ENCODE measurements at regions not wholly inside any gene's neighbourhood (a gene's known extent, or its start where the extent isn't known, plus 50 kb on each side); places are given as distances from the start of the nearest gene placed in this dataset.

DNA sequence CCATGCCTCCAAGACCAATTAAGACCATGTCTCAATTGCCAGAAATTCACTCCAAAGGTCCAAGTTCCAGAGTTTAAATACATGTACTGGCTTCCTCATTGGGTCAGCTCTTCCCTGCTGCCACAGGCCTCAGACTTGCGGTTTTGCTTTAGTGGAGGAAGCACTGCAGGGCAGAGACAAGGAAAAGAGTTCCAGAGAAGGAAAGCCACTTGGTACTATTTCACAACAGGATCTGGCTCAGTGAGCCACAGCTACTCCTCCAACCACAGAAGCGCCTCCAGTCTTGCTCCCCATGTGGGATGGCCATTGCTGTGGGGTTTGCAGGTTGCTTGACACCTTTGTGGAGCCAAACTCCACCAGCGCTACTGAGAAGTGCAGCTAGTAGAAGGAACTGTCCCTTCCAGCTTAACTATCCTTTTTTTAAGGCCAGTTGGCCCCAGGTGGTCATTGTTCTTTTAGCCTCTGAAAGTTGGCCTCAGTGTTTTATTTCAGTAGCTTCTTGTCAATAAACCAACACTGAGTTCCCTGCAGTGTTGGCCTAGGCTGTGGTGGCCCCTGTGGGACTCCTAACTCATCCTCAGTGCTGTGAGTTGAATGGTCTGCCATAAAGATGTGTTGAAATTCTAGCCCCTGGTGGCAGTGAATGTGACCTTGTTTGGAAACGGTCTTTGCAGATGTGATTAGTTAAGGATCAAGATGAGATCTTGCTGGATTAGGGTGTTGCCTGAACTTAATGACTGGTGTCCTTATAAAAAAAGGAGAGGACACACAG is 93.7 kb upstream of the DAP start:
- DNase-seq (ENCODE audit: low read depth in 4 of 4, low spot score in 2 of 4): no peak

- no peak for DNase-seq (ENCODE audit: low read depth in 4 of 4, low spot score in 2 of 4)
Observed at GRCh38 chr5:10853154-10853553, 92.1 kb upstream of the DAP start.

DNA sequence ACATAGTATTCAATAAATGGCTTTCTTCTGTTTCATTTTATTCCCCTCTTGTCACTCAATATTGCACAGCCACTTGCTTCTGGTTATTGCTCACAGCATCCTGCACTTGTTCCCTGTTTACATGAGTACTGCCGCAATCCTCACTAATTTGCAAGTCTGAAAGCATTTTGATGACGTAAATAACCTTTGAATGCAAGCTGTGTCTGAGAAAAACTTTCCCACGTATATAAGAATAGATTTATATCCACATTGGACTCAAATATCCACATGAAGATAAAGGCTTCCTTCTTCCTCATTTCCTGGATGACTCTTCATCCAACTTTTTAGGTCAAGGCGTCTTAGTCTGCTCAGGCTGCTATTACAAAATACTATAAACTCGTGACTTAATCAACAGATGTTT is 88.2 kb upstream of the DAP start:
- DNase-seq (ENCODE audit: low read depth in 4 of 4, low spot score in 2 of 4): no peak

GRCh38 chr5:10844016-10844415 is 83.0 kb upstream of the DAP start:
- no peak for DNase-seq (ENCODE audit: low read depth in 4 of 4, low spot score in 2 of 4)

GRCh38 chr5:10842823-10843222 is 81.8 kb upstream of the DAP start:
- DNase-seq (ENCODE audit: low read depth in 4 of 4, low spot score in 2 of 4): no peak

DNA sequence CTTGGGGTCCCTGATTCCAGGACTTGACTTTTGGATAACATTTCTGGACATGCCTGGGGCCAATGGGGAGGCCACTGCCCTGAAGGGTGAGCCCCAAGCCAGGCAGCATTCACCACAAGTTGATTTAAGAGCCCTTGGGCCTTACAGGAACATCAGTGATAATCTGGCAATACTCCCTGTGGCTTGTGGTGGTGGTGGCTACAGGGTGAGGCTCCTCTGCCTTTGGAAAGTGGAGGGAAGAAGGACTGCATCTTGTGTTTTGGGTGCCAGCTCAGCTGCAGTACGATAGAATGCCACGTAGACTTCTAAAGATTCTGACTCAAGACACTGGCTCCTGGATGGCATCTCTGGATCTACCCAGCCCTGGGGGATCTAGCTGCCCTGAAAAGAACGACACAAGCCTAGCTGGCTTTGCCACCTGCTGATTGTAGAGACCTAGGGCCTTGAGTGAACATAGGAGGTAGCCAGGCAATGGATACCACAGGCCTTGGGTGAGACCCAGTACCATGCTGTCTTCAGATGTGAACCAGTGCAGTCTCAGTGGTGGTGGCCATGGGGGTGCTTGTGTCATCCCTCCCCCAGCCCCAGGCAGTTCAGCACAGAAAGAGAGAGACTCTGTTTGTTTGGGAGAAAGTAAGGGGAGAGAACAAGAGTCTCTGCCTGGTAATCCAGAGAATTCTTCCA is 79.0 kb upstream of the DAP start:
- no peak for DNase-seq (ENCODE audit: low read depth in 4 of 4, low spot score in 2 of 4)

DNA sequence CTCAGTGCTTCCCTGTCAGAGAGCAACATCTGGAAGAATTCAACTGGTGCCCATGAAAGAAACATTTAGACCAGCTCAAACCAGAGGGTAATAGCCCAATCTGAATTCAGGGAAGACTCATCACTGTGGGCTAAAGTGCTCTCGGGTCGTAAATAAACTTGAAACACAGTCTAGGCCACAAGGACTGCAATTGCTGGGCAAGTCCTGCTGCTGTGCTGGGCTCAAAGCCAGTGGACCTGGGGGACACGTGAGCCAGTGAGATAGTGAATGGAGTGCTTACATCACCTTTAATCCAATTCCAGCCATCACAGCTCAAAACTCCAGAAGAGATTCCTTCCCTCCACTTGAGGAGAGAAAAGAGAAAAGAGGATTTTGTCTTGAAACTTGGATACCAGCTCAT is 78.1 kb upstream of the DAP start:
- no peak for DNase-seq (ENCODE audit: low read depth in 4 of 4, low spot score in 2 of 4)

- no peak for DNase-seq (ENCODE audit: low read depth in 4 of 4, low spot score in 2 of 4)
Observed at GRCh38 chr5:10838038-10838437, 77.0 kb upstream of the DAP start.

- no peak for DNase-seq (ENCODE audit: low read depth in 4 of 4, low spot score in 2 of 4)
Observed at GRCh38 chr5:10836986-10837385, 76.0 kb upstream of the DAP start.

- DNase-seq (ENCODE audit: low read depth in 4 of 4, low spot score in 2 of 4): no peak
Observed at GRCh38 chr5:10834695-10835094, 73.7 kb upstream of the DAP start.

DNA sequence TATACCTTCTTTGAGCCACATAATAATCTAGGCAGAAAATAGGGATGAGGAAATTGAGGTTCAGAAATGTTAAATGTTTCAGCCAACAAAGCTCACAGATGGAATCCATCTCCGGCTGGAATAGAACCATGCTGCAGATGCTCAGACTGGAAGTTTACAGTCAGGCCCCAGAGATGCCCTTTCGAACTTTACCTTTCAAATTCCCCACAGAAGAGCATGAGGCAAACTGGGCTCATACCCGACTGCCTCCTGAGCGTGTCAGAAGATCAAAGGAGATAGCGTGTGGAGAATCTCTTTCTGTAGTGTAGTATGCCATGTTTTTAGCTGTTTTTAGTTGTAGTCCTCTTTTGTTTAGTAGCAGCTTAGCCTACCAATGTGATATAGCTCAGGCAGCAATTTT is 72.0 kb upstream of the DAP start:
- no peak for DNase-seq (ENCODE audit: low read depth in 4 of 4, low spot score in 2 of 4)

GRCh38 chr5:10832421-10832820 is 71.4 kb upstream of the DAP start:
- DNase-seq (ENCODE audit: low read depth in 4 of 4, low spot score in 2 of 4): no peak

- DNase-seq (ENCODE audit: low read depth in 4 of 4, low spot score in 2 of 4): no peak
Observed at GRCh38 chr5:10831419-10831818, 70.4 kb upstream of the DAP start.

DNA sequence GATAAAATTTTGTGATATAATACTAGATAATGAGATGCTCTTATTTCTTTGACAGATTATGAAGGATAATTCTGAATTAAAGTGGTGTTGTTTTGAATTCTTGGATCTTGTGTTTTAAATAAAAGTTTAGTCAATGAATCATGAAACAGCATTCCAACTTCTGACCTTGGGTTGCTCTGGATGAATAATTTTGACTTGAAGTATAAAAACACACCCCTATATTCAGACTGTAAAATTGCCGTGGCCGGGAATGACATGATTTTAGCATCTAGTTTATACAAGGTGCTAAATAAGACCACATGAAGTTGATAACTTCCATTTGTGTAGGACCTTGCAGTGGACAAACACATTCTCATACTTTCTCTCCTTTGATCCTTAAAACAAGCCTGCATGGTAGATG is 67.2 kb upstream of the DAP start:
- no peak for DNase-seq (ENCODE audit: low read depth in 4 of 4, low spot score in 2 of 4)

- no peak for DNase-seq (ENCODE audit: low read depth in 4 of 4, low spot score in 2 of 4)
Observed at GRCh38 chr5:10827571-10827970, 66.5 kb upstream of the DAP start.

GRCh38 chr5:10826971-10827370 is 65.9 kb upstream of the DAP start:
- no peak for DNase-seq (ENCODE audit: low read depth in 4 of 4, low spot score in 2 of 4)

- DNase-seq (ENCODE audit: low read depth in 4 of 4, low spot score in 2 of 4): no peak
Observed at GRCh38 chr5:10825897-10826644, 65.0 kb upstream of the DAP start.

GRCh38 chr5:10812218-10812617 is 51.2 kb upstream of the DAP start:
- no peak for DNase-seq (ENCODE audit: low read depth in 4 of 4, low spot score in 2 of 4)
